ENCODE measurements at regions not wholly inside any gene's neighbourhood (a gene's known extent, or its start where the extent isn't known, plus 50 kb on each side); places are given as distances from the start of the nearest gene placed in this dataset.
A peak's percentile ranks its signal among the peaks of the same experiment; 100 is the strongest.
"Not testable (repeated sequence)": the region's sequence is repeated elsewhere in the genome, so short reads cannot be mapped to it uniquely, and the experiment has no call there.

DNA sequence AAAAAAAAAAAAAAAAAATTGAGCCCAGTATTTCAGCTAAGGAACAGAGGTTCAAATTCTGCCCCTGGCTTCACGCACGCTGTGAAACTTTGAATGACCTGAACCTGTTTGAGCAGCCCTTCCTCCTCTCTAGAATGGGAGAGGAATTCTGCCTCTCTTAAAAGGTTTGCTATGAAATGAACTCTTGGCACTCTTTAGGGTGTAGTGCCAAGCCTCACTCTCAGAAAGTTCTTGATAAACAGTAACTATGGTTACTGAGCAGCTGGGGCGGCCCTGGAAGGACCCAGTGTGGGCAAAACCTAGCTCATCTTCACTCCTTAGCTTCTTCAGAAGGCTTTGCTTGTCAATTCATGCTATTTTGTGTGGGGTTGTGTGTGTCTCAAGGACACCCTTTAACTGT, 73.7 kb downstream of the GEMIN8 start:
- no peak for DNase-seq

DNA sequence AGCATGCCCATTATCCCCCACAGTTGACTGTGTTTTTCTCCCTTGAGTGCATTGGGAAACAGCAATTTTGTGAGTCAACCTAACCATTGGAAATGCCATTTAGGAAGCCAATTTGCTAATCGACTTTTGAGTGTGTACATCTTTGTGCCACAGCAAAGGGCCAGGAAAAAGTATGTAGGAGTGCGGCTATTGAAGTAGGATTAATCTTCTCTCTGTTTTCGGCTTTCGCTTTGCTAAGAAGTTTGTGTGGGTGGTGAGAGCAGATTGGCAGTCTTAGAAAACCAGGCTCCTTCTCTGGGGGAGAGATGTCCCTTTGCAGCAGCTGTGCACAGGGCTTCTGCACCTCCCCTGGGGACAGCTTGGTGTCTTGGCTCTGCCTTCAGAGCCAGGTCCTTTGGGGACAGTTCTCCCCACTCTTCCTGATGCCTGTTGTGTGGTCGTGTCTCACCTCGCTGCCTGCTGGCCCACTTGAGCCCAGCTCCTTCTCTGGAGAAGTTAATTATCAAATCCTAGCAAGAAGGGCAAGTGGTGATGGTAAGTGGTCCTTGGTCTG, 74.5 kb downstream of the GEMIN8 start:
- DNase-seq = no peak

DNA sequence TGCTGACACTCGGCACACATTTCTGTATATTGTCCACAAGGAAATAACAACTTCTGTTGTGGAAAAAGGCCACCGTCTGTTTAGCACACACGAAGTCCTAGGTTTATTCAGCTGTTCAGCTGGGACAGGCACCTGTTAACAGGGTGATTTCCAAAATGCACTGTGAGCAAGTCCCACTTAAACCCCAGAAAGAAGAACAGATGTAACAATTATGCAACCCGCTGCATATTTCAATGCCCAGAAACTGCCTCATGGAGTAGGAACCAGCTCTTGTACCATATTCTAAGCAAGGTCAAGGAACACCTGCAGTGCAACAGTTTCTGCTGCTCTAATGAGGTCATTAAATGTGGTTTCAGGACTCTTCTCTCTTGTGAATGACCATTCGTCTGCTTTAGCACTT, 77.1 kb downstream of the GEMIN8 start:
- no peak for DNase-seq

DNA sequence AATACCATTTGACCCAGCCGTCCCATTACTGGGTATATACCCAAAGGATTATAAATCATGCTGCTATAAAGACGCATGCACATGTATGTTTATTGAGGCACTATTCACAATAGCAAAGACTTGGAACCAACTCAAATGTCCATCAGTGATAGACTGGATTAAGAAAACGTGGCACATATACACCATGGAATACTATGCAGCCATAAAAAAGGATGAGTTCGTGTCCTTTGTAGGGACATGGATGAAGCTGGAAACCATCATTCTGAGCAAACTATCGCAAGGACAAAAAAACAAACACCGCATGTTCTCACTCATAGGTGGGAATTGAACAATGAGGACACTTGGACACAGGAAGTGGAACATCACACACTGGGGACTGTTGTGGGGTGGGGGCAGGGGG, 83.5 kb downstream of the GEMIN8 start:
- DNase-seq = not testable (repeated sequence)

GRCh38 chrX:13945787-13946186, 83.9 kb downstream of the GEMIN8 start:
- not testable (repeated sequence) for DNase-seq

DNA sequence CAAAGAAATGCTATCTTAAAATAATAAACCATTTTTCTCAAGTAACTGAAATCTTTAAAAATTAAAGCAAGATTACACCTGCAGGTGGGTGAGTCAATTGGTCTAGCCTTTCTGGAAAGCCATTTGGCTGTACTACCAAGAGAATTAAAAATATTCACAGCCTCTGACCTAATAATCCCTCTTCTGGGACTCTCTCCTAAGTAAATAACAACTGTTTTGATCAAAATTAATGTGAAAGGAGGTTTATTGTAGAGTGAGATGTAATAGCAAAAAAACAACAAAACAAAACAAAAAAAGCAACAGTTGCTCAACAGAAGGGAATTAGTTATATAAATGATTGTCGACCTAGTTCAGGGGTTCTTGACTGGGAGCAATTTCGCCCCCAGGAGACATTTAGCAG, 89.0 kb downstream of the GEMIN8 start:
- no peak for DNase-seq

GRCh38 chrX:13939741-13940597, 89.7 kb downstream of the GEMIN8 start:
- no peak for DNase-seq

- DNase-seq = no peak
Observed at GRCh38 chrX:13938829-13939530, 90.7 kb downstream of the GEMIN8 start.

GRCh38 chrX:13938051-13938828, 91.5 kb downstream of the GEMIN8 start:
- peak in 2 of 3 donors; percentile 14 to 27 for DNase-seq

DNA sequence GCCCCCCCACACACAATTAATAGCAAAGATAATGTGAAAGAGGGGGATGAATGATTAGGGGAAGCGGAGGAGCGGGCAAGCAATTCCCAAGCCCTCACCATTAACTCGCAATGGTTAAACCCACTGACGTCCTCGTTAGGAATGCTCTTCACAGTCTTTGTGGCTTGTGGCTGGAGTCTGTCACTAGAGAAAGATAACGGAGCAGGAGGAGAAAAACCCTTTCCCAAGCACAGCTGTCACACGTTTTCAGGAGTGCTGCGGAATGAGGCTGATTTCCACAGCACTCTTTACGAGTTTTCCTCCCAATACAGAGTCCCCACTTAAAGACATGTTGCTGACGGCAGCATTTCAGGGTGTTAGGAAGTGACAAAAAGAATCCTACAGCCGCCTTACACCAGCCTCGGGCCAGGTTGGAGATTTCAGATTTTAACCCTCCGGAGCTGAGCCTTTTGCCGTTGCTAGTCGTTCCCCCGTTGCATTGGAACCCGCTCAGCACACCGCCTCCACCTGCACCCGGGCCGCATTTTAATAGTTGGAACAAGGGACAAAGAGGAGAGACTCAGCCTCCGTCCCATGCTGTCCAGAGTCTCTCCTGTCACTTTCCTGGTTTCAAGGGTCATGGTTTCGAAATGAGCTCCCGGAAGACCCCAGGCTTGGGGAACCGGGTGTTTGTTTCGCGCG, 92.2 kb downstream of the GEMIN8 start:
- DNase-seq = no peak

GRCh38 chrX:13936521-13937225, 93.0 kb downstream of the GEMIN8 start:
- no peak for DNase-seq

DNA sequence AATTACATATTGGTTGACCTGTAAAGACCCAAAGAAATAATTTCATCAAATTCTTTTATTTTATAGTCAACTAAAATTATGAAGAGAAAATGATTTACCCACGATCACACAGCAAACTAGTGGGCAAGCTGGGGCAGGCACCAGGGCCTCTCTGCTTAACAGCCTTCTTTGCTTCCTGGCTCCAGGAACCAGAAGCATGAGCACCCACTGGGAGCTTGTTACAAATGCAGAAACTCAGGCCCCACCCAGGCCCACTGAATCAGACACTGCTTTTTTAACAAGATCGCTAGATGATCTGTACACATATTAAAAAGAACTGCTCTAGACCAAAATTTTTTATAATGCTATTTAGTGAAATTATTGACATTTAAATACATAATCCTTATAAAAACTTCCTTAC, 95.0 kb downstream of the GEMIN8 start:
- DNase-seq = no peak

DNA sequence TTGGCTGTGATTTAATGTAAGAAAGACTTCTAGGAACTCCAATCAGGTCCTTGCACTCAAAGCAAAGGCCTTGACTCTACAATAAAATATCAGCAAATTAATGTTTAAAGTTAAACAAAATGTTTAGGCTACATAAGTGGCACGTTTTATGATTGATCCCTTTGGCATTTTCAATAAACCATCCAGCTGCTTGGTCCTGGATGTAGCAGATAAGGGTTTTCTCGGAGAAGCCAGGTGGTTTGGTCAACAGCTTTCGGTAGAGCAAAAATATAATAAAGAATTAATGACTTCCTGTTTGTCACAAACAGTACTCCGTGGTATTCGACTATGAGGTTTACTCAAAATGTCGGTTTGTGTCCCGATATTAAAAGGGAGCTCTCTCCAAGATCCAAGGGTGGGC, 95.8 kb downstream of the GEMIN8 start:
- no peak for DNase-seq

DNA sequence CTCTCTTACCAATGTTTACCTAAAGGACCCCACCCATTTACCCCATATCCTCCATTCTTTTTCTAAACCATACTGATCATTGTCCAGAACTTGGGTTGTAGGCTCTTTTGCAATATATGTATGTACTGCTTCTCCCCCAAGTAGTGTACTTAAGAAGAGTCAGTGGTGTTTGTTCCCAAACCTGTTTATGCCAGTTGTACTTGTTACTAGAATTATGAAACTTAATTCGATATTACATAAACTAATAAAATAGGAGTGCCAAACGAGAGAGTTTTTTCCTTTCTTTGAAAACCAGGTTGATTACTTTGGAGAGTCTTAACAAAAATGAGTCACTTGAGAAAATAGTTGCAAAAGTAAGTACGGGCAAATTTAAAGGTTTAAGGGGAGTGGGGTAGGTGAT, 96.3 kb downstream of the GEMIN8 start:
- no peak for DNase-seq

DNA sequence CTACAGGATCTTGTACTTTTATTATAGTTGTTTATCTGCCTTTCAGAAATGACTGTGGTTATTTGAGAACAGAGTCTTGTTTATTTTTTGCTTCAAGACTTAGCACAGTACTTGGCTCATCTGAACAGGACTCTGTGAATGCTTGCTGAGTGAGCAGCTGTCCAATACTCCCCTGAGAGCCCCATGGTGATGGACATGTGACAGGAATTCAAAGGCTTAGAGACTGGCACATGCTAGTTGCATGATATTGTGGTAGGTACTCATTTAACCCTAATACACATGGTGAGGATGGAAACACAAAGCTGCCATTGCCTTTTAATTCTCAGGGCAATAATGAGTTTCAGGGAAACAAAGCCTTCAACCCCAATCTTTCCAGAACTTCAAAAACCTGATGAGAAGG, 97.3 kb downstream of the GEMIN8 start:
- DNase-seq = no peak

DNA sequence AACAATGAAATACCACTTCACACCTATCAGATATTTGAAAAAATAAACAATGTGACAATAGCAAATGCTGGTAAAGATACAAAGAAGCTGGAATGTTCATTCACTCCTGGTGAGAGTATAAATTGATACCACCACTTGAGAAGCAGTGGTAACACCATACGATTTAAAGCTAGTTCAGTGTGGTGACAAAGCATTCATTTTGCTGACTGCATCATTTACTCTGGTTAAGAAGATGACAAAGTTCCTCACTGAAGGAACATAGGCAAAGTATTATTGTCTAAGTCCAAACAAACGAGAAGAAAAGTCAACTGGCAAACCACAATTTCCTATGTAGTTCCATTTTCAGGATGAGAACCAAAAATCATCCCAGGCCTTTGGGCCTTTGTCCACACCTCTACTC, 102.5 kb downstream of the GEMIN8 start:
- DNase-seq = no peak

DNA sequence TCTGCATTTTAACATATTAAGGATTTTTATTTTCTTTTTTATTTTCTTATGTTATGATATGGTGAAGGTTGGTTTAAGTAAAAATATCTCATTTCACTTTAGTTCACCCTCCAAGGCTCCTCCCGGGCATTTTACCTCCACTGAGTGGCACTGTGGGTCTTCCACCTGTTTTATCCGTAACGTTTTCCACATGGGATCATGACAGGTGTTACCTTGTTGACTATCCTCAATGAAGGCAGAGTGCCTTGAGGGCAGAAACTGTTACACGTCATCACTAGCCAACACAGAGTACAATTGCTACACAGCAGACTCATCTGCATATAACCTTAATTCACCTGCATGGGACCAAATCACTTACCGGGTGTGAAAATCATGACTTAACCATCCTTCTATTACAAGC, 105.8 kb downstream of the GEMIN8 start:
- no peak for DNase-seq

GRCh38 chrX:13923289-13923688, 106.4 kb upstream of the GPM6B start:
- no peak for DNase-seq

- DNase-seq = no peak
Observed at GRCh38 chrX:13917507-13917906, 100.6 kb upstream of the GPM6B start.

DNA sequence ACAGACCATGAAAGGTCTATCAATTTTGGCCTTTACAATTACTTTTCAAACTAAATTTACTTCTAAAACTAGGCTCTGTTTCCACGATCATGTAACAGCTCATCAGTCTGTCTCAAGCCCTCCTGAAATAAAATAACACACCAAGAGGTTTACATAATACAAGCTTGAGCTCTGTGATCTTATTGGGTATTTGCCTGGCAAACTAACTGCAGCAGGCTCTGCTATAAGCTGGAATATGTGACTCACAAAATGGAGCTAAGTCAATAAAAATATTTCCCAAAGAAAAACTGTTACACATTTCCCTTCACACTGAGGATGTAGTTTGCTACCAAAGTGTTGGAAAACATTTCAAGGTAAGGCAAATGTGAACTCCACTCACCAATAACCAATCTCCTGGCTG, 94.7 kb upstream of the GPM6B start:
- DNase-seq = no peak

DNA sequence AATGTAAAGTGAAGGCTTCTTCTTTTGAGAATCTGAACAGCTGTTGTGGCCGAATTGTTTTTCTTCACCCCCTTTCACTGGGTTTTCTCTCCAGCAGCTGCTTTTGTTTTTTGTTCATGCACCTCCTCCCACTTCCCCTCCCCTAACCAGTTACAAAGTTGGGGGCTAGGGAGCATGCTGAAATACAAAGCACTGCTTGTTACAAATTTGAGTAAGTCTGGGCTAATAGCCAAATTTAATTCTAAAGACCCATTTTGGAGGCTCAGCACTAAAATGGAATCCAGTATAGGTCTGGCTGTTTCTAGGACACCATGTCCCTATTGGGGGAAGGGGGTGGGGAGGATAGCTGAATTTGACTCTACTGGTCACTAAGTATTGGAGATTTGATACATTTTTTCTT, 89.2 kb upstream of the GPM6B start:
- no peak for DNase-seq

GRCh38 chrX:13903405-13903804, 86.5 kb upstream of the GPM6B start:
- no peak for DNase-seq

Measured in suppressor macrophage treated with lipopolysaccharide for 1 hour (primary cell).